GM21515 (cell line): ENCODE measurements at regions not wholly inside any gene's neighbourhood (a gene's known extent, or its start where the extent isn't known, plus 50 kb on each side); places are given as distances from the start of the nearest gene placed in this dataset.
A peak's percentile ranks its signal among the peaks of the same experiment; 100 is the strongest.
"Not testable (repeated sequence)": the region's sequence is repeated elsewhere in the genome, so short reads cannot be mapped to it uniquely, and the experiment has no call there.

Experiments
- ATAC-seq: cut with Tn5 transposase; IDR thresholded peaks from one replicate; pipeline ENCODE4 v1.9.1; 2021; ENCODE audit not compliant: unreplicated experiment

- not testable (repeated sequence) for ATAC-seq
Observed at GRCh38 chr14:106011631-106012360, 485.4 kb downstream of the TMEM121 start.

DNA sequence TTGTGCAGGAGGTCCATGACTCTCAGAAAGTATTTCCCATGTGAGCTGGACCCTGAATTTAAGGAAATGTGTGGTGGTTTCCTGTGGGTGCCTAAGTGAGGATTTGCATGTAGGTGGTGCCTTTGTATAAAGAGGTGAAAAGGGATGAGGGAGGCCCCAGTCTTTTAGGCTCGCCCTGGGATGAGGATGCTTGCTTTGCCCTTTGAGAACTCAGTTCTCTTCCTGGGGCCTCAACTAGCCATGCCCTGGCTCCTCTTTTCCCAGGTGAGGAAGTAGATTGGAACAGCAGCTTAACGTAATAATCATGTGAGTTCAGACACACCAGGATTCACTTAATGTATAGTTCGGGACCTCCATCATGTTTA, 486.0 kb downstream of the TMEM121 start:
- not testable (repeated sequence) for ATAC-seq

DNA sequence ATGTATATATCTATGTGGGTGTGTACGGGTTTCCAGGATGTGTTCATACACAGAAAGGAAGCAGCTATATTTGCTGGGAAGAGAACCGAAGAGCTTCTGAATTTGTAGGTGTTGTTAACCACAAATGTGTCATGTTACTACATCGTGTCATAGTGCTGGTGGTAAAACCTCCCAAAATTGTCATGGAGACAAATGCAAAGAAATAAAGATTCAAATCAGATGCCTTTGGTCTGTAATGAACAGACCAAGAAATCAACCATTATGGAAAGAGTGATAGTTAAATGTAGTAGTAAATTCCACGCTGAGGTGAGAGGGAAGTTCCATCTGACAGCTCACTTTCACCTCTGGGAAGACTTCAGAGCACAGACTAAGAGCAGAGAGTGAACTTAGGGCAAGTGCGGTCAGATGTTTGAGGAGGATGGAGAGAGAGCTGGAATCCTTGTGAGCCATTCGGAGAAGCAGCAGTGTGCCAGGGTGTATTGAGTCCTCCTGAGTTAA, 487.5 kb downstream of the TMEM121 start:
- ATAC-seq = no peak

DNA sequence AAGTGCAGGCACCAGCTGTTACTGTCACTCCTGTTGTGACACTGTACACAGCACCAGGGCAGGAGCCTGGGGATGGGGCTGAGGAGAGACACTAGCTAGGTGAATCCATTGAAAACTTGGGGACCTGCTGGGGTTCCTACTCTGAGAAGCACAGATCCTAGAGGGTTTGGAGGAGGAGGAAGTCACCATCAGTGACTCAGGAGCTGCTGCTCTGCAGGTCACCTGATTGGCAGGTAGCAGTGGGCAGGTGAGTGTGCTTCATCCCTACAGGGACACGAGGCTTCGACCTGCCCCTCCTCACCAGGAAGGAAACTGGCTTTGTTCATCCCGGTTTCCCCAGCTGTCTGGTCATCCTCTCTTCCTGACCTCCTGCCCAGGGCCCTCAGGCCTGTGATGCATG, 491.6 kb downstream of the TMEM121 start:
- not testable (repeated sequence) for ATAC-seq

GRCh38 chr14:106021832-106022231, 495.4 kb downstream of the TMEM121 start:
- no peak for ATAC-seq

DNA sequence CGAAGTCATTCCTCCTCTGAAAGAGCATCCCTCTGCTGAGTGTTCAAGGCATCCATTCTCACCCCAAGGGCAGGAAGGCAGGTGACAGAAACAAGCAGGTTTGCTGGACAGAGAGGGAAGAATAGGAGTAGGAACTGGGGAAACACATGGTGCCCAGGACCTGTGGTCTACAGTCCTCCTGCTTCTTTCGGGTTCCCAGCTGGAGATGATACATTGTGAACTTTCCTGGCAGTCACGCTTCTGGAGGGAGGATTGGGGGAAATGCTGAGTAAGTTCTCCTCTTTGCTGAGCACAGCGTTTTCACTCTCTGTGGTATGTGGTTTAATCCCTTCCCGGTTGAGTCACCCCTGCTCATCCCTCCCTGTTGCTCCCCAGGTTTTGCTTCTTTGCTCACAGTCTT, 496.3 kb downstream of the TMEM121 start:
- ATAC-seq = not testable (repeated sequence)

GRCh38 chr14:106023411-106023810, 497.0 kb downstream of the TMEM121 start:
- no peak for ATAC-seq

DNA sequence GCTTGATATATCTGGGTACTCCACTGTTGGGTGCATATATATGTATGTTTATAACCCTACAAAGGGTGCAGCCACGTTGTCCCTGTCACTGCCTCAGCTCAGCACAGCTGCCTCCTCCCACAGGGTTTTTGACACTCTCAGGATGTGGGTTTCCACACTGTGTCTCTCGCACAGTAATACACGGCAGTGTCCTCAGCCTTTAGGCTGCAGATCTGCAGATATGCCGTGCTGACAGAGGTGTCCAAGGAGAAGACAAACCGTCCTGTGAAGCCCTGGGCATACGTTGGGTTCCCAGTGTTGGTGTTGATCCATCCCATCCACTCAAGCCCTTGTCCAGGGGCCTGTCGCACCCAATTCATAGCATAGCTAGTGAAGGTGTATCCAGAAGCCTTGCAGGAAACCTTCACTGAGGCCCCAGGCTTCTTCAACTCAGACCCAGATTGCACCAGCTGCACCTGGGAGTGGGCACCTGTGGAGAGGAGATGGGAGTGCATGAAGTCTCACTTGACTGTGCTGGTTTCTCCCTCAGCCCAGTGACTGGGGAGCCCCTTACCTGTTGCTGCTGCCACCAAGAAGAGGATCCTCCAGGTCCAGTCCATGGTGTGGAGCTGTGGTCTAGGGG, 498.7 kb downstream of the TMEM121 start:
- ATAC-seq = no peak

DNA sequence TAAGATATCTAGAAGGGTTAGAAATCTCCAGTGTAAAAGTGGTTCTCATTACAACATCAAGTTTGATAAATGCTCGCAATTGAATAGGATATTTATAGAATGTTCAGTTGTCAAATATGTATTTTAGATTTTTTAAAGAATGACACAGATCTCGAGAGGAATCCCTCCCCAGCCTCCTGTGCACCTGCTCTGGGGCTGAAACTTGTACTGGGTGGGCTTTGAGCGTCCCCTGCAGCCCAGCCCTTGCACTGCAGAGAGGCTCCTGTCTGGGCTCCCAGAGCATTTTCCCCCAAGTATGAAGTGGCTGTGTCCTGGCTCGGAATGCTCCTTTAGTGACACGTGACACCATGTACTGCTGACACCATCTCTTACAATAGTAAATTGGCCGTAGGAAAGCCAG, 499.6 kb downstream of the TMEM121 start:
- ATAC-seq = no peak

DNA sequence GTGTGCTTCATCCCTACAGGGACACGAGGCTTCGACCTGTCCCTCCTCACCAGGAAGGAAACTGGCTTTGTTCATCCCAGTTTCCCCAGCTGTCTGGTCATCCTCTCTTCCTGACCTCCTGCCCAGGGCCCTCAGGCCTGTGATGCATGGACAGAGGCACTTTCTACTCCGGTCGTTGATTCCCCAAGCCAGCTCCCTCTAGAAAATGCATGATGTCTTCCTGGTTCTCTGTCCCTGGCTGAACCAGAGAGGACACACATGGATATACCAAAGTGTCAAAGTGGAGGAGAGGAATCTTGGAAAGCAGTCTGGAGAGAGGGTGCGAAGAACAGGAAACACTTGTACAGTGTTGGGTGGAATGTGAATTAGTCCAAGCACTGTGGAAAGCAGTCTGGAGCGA, 501.4 kb downstream of the TMEM121 start:
- ATAC-seq = not testable (repeated sequence)

DNA sequence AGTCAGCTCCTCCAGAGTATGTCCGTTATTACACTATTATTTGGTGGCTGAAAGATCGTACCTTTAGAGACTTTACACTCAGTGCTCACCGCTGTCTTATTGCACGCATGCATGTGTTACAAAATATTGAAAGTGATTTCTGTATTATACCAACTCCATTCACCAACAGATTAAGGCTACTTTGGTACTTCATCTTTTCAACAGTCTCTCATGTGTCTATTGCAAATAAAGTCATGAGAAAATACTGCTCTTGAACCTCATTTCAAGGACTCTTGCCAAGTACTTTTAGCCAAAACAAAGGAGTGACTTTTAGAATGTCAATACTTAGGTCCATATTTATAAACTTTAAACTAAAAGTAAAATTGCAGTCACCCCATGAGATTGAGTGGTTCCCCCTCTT, 503.6 kb downstream of the TMEM121 start:
- ATAC-seq = no peak

DNA sequence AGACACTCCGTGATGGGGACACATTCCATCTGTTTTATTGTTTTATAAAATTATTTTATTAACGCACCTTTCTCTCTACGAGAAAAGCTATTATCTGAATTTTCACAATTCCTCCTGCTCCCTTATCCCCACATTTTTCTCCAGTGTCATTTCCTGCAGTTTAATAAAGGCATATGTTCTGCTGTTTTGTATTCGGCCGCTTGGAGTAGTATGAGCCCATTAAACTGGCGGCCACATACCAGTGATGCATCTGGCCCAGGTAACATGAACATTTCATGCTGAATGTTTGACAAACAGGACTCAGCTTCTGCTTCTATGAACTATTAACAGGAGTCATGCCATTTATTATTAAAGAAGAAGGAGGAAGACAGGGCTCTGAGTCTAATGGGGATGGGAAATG, 511.0 kb downstream of the TMEM121 start:
- no peak for ATAC-seq

DNA sequence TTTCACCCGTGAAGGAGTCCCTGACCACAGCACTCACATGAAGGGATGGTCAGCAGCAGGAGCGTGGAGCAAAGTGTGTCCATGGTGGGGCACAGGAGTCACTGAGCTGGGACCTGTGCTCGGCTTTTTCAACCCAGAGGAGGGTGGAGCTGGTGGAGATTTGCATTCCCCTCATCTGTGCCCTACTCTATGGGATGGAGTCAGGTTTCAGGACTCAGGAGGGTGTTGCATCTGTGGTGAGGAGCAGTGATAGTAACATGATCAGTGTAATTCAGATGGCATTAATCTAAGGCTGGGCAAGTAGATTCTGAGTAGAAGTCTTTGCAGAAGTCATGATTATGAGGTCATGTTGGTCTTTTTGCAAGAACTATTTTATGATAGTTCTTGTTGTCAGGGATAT, 511.9 kb downstream of the TMEM121 start:
- no peak for ATAC-seq

DNA sequence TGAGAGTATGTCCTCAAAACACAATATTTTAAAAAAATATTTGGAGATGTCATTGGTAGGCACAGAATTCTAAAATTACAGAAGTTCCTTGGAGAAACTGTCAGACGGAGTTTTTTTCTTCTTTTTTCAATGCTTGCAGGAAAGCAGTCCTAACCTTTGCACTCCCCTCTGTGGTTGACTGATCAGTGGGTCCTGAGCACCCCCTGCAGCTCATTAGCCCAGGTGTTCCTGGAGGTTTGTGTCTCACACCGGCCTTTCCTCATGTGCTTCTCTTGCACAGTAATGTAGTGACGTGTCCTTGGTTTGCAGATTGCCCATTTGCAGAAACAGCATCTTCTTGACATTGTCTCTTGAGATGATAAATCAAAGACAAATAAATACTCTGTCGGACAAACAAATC, 513.0 kb downstream of the TMEM121 start:
- no peak for ATAC-seq

DNA sequence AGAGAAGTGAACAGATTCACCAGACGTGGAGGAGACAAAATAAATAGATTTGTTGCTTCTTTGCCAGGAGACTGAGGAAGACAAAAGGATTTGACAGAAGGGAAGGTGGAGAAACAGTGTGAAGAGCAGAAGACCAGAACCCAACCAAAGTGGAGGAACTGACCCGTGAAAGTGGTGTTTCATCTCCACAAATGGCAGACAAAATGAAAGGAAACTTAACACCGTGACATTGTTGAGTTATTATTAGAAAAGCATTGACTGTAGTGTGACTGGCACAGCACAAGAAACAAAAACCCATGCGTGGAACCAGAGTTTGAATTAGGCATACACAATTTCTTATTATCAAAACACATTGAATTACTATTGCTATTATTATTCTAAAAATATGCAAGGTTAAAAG, 518.1 kb downstream of the TMEM121 start:
- ATAC-seq = no peak

- ATAC-seq = peak; percentile 47
Observed at GRCh38 chr14:106044949-106045596, 518.7 kb downstream of the TMEM121 start.

DNA sequence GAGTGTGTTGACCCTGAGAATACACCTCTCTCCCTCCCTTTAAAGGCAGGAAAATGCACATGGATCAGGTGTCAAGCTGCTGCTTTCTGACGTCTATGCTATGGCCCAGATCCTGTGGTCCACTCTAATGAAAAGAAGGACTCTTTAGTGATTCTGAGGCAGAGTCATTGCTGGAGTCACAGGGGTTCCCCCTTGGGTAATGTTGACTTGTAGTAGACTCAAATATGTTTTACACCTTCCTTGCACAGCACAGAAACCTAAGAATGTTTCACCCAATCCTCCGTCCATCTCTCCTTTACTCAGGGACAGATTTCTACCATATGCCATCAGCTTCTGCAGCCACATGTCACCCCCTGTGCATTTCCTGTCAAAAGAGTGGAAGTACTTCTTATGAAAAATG, 525.4 kb downstream of the TMEM121 start:
- ATAC-seq = no peak

- ATAC-seq = no peak
Observed at GRCh38 chr14:106055289-106055688, 528.9 kb downstream of the TMEM121 start.

DNA sequence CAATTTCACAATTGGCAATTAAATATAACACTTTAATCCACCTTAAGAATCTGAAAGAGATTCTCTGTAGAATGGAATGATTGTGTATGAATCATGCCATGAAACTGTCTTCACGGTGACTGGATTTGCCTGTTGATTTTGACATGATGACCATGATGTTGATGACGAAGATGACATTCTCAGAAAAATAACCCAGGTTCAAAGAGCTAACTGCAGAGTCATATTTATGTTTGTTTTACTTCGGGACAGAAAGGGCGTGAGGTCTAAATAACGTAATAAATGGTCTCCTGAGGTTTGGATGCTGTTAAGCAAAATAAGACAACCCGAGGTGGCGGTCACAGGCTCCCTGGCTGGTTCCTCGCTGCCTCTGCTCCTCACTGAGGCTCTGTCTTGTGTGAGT, 532.0 kb downstream of the TMEM121 start:
- no peak for ATAC-seq

DNA sequence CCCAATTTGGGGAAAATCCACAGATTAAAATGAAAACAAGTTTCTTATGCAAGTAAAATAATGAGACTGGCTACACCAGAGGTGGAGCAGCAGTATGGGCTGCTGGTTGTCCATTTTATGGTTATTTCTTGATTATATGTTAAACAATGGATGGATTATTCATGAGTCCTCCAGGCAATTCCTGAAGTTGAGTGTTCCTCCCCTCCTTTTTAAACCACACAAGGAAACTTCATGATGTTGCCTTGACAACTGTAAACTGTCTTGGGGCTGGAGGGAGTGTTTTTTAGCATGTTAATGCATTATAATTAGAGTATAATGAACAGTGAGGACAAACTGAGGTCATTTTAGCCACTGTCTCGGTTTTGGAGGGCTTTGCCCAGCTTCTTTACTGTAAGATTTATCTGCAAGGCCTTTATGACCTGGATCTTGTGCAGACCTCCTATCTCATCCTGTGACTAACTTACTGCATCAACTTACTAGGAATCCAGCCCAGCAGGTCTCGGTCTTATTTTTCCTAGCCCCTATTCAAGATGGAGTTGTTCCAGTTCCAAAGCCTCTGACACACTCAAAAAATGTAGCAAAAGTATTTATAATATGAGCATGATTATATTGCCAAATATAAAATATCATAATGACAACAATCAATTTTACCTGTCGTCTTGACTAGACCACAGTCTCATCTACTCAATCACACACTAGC, 534.0 kb downstream of the TMEM121 start:
- ATAC-seq = no peak

- not testable (repeated sequence) for ATAC-seq
Observed at GRCh38 chr14:106061877-106062500, 535.6 kb downstream of the TMEM121 start.
